HFF-Myc (cell line): ENCODE measurements at regions not wholly inside any gene's neighbourhood (a gene's known extent, or its start where the extent isn't known, plus 50 kb on each side); places are given as distances from the start of the nearest gene placed in this dataset.

Experiments
- DNase-seq: peaks from one replicate; pipeline ENCODE4 v3.0.0-alpha.2; 2011; ENCODE audit warnings: low read depth; ENCODE audit errors: extremely low read depth
- H3K4me3 ChIP-seq: replicated peaks from 2 replicates; pipeline ENCODE4 v1.5.1; 2011; ENCODE audit warnings: low read depth, mild to moderate bottlenecking, control low read depth, low read length
- CTCF ChIP-seq: IDR thresholded peaks from 2 replicates; pipeline ENCODE4 v1.5.1; 2012; ENCODE audit warnings: mild to moderate bottlenecking, low read depth, low read length, control low read depth; ENCODE audit errors: missing control alignments

DNA sequence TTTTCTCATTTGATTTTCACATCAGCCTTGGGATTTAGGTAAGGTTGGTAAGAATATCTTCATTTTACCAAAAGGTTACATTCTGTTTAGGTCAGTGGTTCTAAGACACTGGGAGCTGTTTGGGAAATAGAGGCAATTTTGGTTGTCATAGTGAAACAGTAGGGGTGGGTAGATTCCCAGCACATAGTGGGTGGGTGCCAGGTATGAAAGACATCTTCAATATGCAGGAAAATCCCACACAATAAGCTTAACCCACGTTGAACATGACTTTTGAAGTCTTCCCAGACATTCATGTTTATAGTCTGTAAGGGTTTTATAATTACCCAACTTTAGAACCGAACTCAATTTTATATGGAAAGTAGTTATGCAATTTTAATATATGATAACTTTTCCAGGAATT is 249.6 kb downstream of the SNCA start:
- H3K4me3 ChIP-seq = no peak overlapping the region
- no peak for TF ChIP-seq CTCF
- no peak for DNase-seq

DNA sequence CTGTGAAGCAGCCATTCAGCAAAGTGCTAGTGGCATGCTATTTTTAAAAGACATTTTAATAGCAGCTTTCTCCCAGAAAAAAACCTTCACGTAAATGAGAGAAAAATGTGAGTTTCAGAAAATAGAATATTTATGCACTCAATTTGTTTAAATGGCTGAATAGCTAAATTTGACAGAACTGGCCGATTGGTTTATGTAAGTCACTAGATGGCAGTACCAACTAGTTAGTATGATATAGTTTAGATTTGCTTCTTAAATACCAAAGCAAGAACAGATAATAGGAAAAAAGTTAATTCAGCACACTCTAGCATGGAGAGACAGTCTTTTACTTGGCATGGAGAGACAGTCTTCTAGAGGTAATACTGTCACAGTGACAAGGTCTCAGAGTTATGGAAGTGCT is 250.1 kb downstream of the SNCA start:
- TF ChIP-seq CTCF = no peak
- no peak overlapping the region for H3K4me3 ChIP-seq
- DNase-seq = no peak

DNA sequence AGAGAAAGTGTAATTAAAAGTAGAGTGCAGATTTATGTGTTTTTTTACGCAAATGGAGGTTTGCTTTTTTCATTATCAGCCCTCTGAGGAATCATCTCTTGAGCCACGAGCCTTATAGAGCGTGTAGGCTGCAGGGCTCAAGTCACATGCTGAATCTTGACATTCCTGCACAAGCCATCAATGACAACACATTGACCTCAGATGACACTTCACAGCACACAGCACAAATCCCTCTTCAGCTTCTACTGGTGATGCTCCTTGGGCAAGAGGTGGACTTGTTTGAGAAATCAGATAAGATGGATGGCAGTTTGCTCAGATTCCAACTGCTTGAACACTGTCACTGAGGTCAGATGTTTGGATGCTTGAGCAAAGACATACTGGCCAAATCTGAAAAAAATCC is 250.6 kb downstream of the SNCA start:
- no peak for TF ChIP-seq CTCF
- H3K4me3 ChIP-seq = no peak overlapping the region
- no peak for DNase-seq

DNA sequence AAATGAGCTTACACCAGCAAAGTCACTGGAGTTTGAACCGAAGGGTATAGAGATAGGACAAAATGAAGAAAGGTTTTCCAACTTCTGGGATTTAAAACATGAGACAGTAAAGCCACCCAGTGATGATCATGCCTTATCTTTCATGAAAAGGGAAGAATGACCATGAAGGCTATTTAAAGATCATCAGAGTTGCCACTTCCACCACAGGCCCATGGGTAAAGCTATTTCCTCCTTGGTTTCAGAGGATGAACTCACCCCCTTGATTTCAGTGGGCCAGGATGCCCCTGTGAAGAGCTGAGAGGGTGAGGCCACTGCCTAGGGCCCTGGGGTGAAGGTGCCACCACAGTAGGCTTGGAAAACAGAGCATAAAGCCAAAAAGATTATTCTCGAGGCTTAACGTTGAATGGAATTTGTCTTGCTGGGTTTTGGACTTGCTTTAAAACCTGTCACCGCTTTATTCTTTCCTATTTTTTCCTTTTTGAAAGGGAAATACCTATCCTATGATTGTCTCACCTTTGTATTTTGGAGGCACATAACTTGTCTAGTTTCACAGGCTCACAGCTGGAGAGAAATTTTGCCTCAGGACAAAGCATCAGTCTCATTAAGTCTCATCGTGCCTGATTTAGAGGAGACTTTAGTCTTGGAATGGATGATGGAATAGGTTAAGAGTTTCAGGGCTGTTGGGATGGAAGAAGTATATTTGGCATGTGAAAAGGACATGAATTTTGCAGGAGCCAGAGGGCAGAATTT is 254.0 kb downstream of the SNCA start:
- TF ChIP-seq CTCF = no peak
- DNase-seq = no peak
- H3K4me3 ChIP-seq = no peak overlapping the region

DNA sequence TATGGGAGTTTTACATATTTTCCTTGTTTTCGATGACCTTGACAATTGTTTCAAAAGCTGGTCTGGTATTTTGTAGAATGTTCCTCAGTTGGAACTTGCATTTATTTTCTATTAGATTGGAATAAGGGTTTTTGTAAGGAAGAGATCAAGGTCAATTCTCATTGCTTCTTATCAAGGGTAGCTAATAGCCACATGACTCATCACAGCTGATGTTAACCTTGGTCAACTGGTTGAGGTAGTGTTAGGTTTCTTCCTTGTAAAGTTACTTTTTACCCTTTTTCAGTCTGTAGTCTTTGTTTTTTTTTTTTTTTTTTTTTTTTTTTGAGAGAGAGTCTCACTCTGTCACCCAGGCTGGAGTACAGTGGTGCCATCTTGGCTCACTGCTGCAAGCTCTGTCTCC is 257.2 kb downstream of the SNCA start:
- DNase-seq = no peak
- no peak overlapping the region for H3K4me3 ChIP-seq
- no peak for TF ChIP-seq CTCF

GRCh38 chr4:89576246-89576645 is 260.7 kb downstream of the SNCA start:
- TF ChIP-seq CTCF = no peak
- no peak overlapping the region for H3K4me3 ChIP-seq
- DNase-seq = no peak

DNA sequence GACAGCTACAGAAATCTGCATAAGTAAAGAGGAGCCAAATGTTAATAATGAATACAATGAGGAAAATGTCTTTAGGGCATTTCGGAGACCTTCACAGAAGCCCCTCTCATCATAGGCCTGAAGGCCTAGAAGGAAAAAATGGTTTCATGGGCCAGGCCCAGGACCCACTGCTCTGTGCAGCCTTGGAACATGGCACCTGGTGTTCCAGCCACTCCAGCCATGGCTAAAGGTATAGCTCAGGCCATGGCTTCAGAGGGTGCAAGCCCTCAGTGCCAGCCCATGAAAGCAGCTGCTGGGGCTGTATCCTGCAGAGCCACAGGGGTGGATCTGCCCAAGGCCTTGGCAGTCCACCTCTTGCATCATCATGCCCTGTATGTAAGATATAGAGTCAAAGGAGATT is 261.1 kb downstream of the SNCA start:
- DNase-seq = no peak
- no peak overlapping the region for H3K4me3 ChIP-seq
- TF ChIP-seq CTCF = no peak
